WTC11 (cell line): ENCODE measurements at regions not wholly inside any gene's neighbourhood (a gene's known extent, or its start where the extent isn't known, plus 50 kb on each side); places are given as distances from the start of the nearest gene placed in this dataset.

Experiments used
- ETV6 ChIP-seq: sonication (generic); formaldehyde crosslinking; IDR thresholded peaks from 2 replicates; pipeline ENCODE4 v1.8.1; 2022; ENCODE audit warnings: mild to moderate bottlenecking, missing genetic modification reagents
- SP1 ChIP-seq: sonication (generic); formaldehyde crosslinking; conservative IDR thresholded peaks from 2 replicates; pipeline ENCODE4 v1.8.1; 2022; ENCODE audit warnings: missing genetic modification reagents

DNA sequence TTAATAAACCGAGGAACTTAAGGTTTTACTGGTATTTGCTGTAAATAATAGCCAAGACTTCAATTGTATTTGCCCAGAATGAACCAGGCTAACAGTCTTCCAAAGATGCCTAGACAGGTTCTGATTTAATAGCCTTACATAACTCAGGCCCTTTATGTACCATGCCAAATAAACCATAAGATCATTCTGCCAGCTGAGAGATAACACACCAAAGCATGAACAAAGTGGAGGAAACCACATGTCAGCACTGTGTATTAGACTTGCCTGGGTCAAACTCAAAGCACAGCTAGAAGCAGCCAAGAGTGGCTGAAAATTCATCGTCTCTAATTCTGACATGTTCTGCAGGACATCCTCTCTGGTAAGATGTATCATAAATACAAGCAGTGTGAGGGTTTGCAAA is 319.3 kb upstream of the ZNF608 start:
- TF ChIP-seq SP1 (CRISPR knock-in tag) (no peak), ETV6 (CRISPR knock-in tag) (no peak)
